BJ (cell line): ENCODE measurements at regions not wholly inside any gene's neighbourhood (a gene's known extent, or its start where the extent isn't known, plus 50 kb on each side); places are given as distances from the start of the nearest gene placed in this dataset.

Source experiments
- CTCF ChIA-PET: fragments of 350-600 bp; formaldehyde crosslinking; extraction: SDS; loops from one replicate; lab custom pipeline; 2021; ENCODE audit warnings: antibody characterized with exemption, inconsistent platforms; lab: Yijun Ruan, JAX
- POLR2A ChIA-PET: fragments of 300-600 bp; sonication (Branson Sonifier 250); formaldehyde crosslinking; extraction: SDS; loops from one replicate; lab custom pipeline; 2021; ENCODE audit warnings: antibody characterized with exemption; lab: Charles Lee
- DNase-seq: peaks from one replicate; pipeline ENCODE4 v3.0.0-alpha.2; 2011; ENCODE audit warnings: low read depth
- H3K27me3 ChIP-seq: 2 replicates; pipeline ENCODE4 v1.6.0; 2011; ENCODE audit warnings: low read length; ENCODE audit not compliant: control insufficient read depth, insufficient read depth
- H3K36me3 ChIP-seq: 2 replicates; pipeline ENCODE4 v1.5.1; 2011; ENCODE audit warnings: low read length; ENCODE audit not compliant: control insufficient read depth, insufficient read depth
- H3K4me3 ChIP-seq: 2 replicates; pipeline ENCODE4 v1.5.1; 2011; ENCODE audit warnings: low read depth, mild to moderate bottlenecking, control low read depth, low read length
- TF ChIP-seq, protein P1 (sequence below): IDR thresholded peaks from 2 replicates; pipeline ENCODE4 v1.5.1; 2011; ENCODE audit warnings: low read depth, mild to moderate bottlenecking, control low read depth, inconsistent platforms, low read length, moderate library complexity; ENCODE audit not compliant: insufficient read depth

GRCh38 chr2:144830543-144830942 is 310.6 kb upstream of the ZEB2 start:
- TF ChIP-seq, protein P1, sequence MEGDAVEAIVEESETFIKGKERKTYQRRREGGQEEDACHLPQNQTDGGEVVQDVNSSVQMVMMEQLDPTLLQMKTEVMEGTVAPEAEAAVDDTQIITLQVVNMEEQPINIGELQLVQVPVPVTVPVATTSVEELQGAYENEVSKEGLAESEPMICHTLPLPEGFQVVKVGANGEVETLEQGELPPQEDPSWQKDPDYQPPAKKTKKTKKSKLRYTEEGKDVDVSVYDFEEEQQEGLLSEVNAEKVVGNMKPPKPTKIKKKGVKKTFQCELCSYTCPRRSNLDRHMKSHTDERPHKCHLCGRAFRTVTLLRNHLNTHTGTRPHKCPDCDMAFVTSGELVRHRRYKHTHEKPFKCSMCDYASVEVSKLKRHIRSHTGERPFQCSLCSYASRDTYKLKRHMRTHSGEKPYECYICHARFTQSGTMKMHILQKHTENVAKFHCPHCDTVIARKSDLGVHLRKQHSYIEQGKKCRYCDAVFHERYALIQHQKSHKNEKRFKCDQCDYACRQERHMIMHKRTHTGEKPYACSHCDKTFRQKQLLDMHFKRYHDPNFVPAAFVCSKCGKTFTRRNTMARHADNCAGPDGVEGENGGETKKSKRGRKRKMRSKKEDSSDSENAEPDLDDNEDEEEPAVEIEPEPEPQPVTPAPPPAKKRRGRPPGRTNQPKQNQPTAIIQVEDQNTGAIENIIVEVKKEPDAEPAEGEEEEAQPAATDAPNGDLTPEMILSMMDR = no peak
- Histone ChIP-seq H3K36me3 (no peaks in the 10 kb centered on the region), H3K27me3 (no peaks in the 10 kb centered on the region), H3K4me3 (no peak overlapping the region)
- ChIA-PET CTCF (no interaction called here), POLR2A (no interaction called here)
- DNase-seq = peak; percentile 30

GRCh38 chr2:144827404-144827803 is 307.5 kb upstream of the ZEB2 start:
- POLR2A ChIA-PET = interaction anchor here (0.6 kb wide), 1 partner anchor 46 kb away, joined by 3 read pairs; no protein-coding TSS in a partner anchor
- Histone ChIP-seq H3K36me3 (no peaks in the 10 kb centered on the region), H3K4me3 (no peak overlapping the region), H3K27me3 (no peaks in the 10 kb centered on the region)
- no peak for DNase-seq
- TF ChIP-seq, protein P1 = no peak
- CTCF ChIA-PET = no interaction called here

GRCh38 chr2:144826105-144826504 is 306.2 kb upstream of the ZEB2 start:
- ChIA-PET CTCF (no interaction called here), POLR2A (no interaction called here)
- no peak overlapping the region for H3K4me3 ChIP-seq
- H3K27me3 ChIP-seq = no peaks in the 10 kb centered on the region
- DNase-seq = no peak
- TF ChIP-seq, protein P1 = no peak
- no peaks in the 10 kb centered on the region for H3K36me3 ChIP-seq

DNA sequence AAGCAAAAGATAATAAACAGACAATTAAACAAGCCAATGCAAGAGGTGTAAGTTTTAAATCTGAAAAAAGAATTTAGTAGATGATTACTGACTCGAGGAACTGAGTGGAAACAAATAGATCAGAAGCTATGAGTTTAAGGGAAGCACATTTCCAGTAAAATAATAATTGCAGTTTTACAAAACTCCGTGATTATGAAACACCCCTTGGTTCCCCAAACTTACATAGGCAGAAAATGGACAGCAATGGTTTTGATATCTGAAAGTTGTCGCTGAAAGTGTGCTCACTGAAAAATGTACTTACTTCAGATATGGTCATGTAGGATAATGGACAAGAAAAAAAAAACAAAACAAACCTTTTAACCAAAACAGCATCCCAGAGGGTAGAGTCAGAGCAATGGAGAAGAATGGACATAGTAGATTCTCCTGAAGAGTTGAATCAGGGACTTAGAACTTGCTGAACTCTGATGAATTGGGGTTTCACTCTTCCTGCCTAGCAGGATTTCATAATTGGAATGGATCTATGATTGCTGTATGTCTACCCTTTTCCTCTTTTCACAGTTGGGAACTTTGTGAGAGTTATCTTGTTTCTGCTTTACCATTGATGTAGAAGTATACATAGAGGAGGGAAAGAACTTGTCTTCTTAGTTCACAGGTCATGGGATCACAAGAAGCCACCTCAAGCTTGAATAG is 305.6 kb upstream of the ZEB2 start:
- ChIA-PET CTCF (no interaction called here), POLR2A (no interaction called here)
- no peaks in the 10 kb centered on the region for H3K27me3 ChIP-seq
- no peak for DNase-seq
- no peak overlapping the region for H3K4me3 ChIP-seq
- no peaks in the 10 kb centered on the region for H3K36me3 ChIP-seq
- TF ChIP-seq, protein P1 = no peak

DNA sequence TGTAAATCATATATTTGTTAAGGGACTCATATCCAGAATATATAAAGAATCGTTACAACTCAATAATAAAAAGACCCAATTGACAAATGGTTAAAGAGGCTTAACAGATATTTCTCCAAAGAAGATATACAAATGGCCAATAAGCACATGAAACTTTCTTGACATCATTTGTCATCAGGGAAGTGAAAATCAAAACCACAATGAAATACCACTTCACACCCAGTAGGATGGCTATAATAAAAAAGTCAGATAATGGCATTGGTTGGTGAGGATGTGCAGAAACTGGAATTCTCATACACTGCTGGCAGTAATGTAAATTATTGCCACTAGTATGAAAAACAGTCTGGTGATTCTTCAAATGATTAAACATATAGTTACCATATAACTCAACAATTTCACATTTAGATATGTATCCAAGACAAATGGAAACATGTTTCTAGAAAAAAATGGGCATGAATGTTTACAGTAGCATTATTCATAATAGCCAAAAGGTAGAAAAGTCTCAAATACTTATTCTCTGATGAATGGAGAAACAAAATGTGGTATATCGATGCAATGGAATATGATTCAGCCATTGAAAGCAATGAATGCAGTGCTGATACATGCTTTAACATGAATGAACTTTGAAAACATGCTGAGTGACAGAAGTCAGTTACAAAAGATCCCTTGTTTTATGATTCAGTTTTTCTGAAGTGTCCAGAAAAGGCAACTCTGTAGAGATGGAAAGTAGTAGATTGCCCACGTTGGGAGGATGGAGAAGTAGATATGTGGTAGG is 304.6 kb upstream of the ZEB2 start:
- CTCF ChIA-PET = no interaction called here
- POLR2A ChIA-PET = no interaction called here

More for the DNA sequence above, 304.6 kb upstream of the ZEB2 start:
- Histone ChIP-seq H3K4me3 (no peak overlapping the region), H3K27me3 (no peaks in the 10 kb centered on the region), H3K36me3 (no peaks in the 10 kb centered on the region)
- DNase-seq = no peak
- TF ChIP-seq, protein P1 = no peak
